Left lung (tissue), 4 donors: ENCODE measurements at regions not wholly inside any gene's neighbourhood (a gene's known extent, or its start where the extent isn't known, plus 50 kb on each side); places are given as distances from the start of the nearest gene placed in this dataset.
"Not testable (repeated sequence)": the region's sequence is repeated elsewhere in the genome, so short reads cannot be mapped to it uniquely, and the experiment has no call there.

Experiments used
- ATAC-seq: fragments of 200-7000 bp; cut with Tn5 transposase; one replicate; pipeline ENCODE4 v1.9.1; 2020; ENCODE audit warnings: moderate library complexity
- DNase-seq, 4 donors: peaks; one replicate each; pipeline ENCODE4 v3.0.0-alpha.2; 2013 to 2020
- H3K27ac ChIP-seq, 2 donors: fragments of 200-600 bp; sonication (generic) in 1 of 2; one replicate each; pipeline versions ENCODE4 v1.5.0 to v1.8.0; 2020 to 2021
- H3K27me3 ChIP-seq, 2 donors: fragments of 200-600 bp; sonication (generic) in 1 of 2; one replicate each; pipeline versions ENCODE4 v1.5.0 to v1.8.0; 2020 to 2021
- H3K36me3 ChIP-seq, 2 donors: fragments of 200-600 bp; sonication (generic) in 1 of 2; one replicate each; pipeline versions ENCODE4 v1.5.0 to v1.8.0; 2020 to 2021
- H3K4me1 ChIP-seq, 2 donors: fragments of 200-600 bp; one replicate each; pipeline ENCODE4 v1.8.0; 2021
- H3K4me3 ChIP-seq, 2 donors: fragments of 200-600 bp; sonication (generic) in 1 of 2; one replicate each; pipeline versions ENCODE4 v1.5.0 to v1.8.0; 2020 to 2021; ENCODE audit warnings: mild to moderate bottlenecking in 1 of 2
- H3K9me3 ChIP-seq, 2 donors: fragments of 200-600 bp; sonication (generic) in 1 of 2; one replicate each; pipeline versions ENCODE4 v1.5.0 to v1.8.0; 2020 to 2021
- CTCF ChIP-seq, 2 donors: fragments of 200-600 bp; sonication (generic) in 1 of 2; IDR thresholded peaks; one replicate each; pipeline versions ENCODE4 v1.5.0 to v1.8.0; 2021; ENCODE audit warnings: antibody characterized with exemption in 2 of 2
- intact Hi-C, 2 donors: fragments of 100-400 bp; cut with DNase I; formaldehyde crosslinking; loops; one replicate each; pipeline versions ENCODE4 v1.11.2 to v1.14.2; 2022
- donor health status: DM: no; HTN: yes; CAD: no.
- donor health status: DM: no; HTN: no; CAD: no.

- no peaks in the 10 kb centered on the region for H3K27me3 ChIP-seq
- ATAC-seq = no peak
Measured at GRCh38 chr18:59980188-59980637, 80.4 kb downstream of the PMAIP1 start.

GRCh38 chr18:59971871-59972428, 72.2 kb downstream of the PMAIP1 start:
- H3K27ac ChIP-seq = no peak overlapping the region
- H3K36me3 ChIP-seq = no peaks in the 10 kb centered on the region
- H3K27me3 ChIP-seq = peaks cover 26 to 31% of the 10 kb centered on the region in 2 donors
- DNase-seq = no peak
- H3K4me3 ChIP-seq = no peak overlapping the region
- no peaks in the 10 kb centered on the region for H3K4me1 ChIP-seq
- no peak for TF ChIP-seq CTCF (IDR thresholded peaks at IDR 0.05)
- intact Hi-C loops = no loop called here
- no peak for ATAC-seq
- no peaks in the 10 kb centered on the region for H3K9me3 ChIP-seq

More at GRCh38 chr18:59980188-59980637, 80.4 kb downstream of the PMAIP1 start:
- no peak for TF ChIP-seq CTCF (IDR thresholded peaks at IDR 0.05)
- Histone ChIP-seq H3K36me3 (no peaks in the 10 kb centered on the region), H3K9me3 (no peaks in the 10 kb centered on the region), H3K4me3 (no peak overlapping the region), H3K4me1 (no peaks in the 10 kb centered on the region), H3K27ac (no peak overlapping the region)
- no peak for DNase-seq
- intact Hi-C loops = no loop called here

- intact Hi-C loops, ATAC-seq, DNase-seq, H3K4me3 ChIP-seq, H3K9me3 ChIP-seq, H3K27ac ChIP-seq, H3K36me3 ChIP-seq, H3K4me1 ChIP-seq: not testable (repeated sequence)
- H3K27me3 ChIP-seq = peaks cover 26 to 39% of the 10 kb centered on the region in 2 donors
Measured at GRCh38 chr18:59971144-59971543, 71.3 kb downstream of the PMAIP1 start.

- H3K36me3 ChIP-seq, ATAC-seq, H3K9me3 ChIP-seq, intact Hi-C loops, H3K4me3 ChIP-seq, DNase-seq, H3K4me1 ChIP-seq, H3K27ac ChIP-seq: not testable (repeated sequence)
- peaks cover 26 to 40% of the 10 kb centered on the region in 2 donors for H3K27me3 ChIP-seq
Measured at GRCh38 chr18:59969477-59970028, 69.8 kb downstream of the PMAIP1 start.

GRCh38 chr18:59968583-59968982, 68.8 kb downstream of the PMAIP1 start:
- Histone ChIP-seq H3K4me1 (no peaks in the 10 kb centered on the region), H3K27me3 (peaks cover 26 to 40% of the 10 kb centered on the region in 2 donors), H3K27ac (no peak overlapping the region), H3K9me3 (no peaks in the 10 kb centered on the region), H3K4me3 (no peak overlapping the region), H3K36me3 (no peaks in the 10 kb centered on the region)
- DNase-seq = no peak
- no peak for TF ChIP-seq CTCF (IDR thresholded peaks at IDR 0.05)
- ATAC-seq = no peak
- intact Hi-C loops = no loop called here

GRCh38 chr18:59967878-59968277, 68.1 kb downstream of the PMAIP1 start:
- no peaks in the 10 kb centered on the region for H3K36me3 ChIP-seq
- H3K27me3 ChIP-seq = peaks cover 26 to 40% of the 10 kb centered on the region in 2 donors
- no peak for ATAC-seq

More at GRCh38 chr18:59967878-59968277, 68.1 kb downstream of the PMAIP1 start:
- no peak for DNase-seq
- TF ChIP-seq CTCF (IDR thresholded peaks at IDR 0.05) = no peak
- intact Hi-C loops = no loop called here
- Histone ChIP-seq H3K9me3 (no peaks in the 10 kb centered on the region), H3K4me1 (no peaks in the 10 kb centered on the region), H3K27ac (no peak overlapping the region), H3K4me3 (no peak overlapping the region)
